H1 (cell line): ENCODE measurements at regions not wholly inside any gene's neighbourhood (a gene's known extent, or its start where the extent isn't known, plus 50 kb on each side); places are given as distances from the start of the nearest gene placed in this dataset.

Experiments used
- BACH1 ChIP-seq: IDR thresholded peaks from 2 replicates; pipeline ENCODE4 v1.6.1; 2012; ENCODE audit warnings: low read length, improper control_type of control experiment
- CHD7 ChIP-seq: fragments of 300-600 bp; sonication (generic); IDR thresholded peaks from 2 replicates; pipeline ENCODE4 v1.7.1; 2012; ENCODE audit warnings: low read length, moderate library complexity, mild to moderate bottlenecking, inconsistent platforms; ENCODE audit not compliant: insufficient replicate concordance
- E2F6 ChIP-seq: IDR thresholded peaks from 2 replicates; pipeline ENCODE4 v1.6.1; 2012; ENCODE audit warnings: inconsistent platforms
- JUND ChIP-seq: IDR thresholded peaks from 2 replicates; pipeline ENCODE4 v1.6.1; 2011; ENCODE audit warnings: mild to moderate bottlenecking, improper control_type of control experiment, low read length
- MAX ChIP-seq: IDR thresholded peaks from 2 replicates; pipeline ENCODE4 v1.6.1; 2012; ENCODE audit warnings: inconsistent platforms
- PHF8 ChIP-seq: fragments of 200-600 bp; sonication (generic); conservative IDR thresholded peaks from 2 replicates; pipeline ENCODE4 v1.7.1; 2012; ENCODE audit warnings: low read depth, mild to moderate bottlenecking, inconsistent platforms, low read length, moderate library complexity
- POLR2A ChIP-seq, 2 experiments: IDR thresholded peaks; 1 replicate in 1 of 2; 2 replicates in 1 of 2; pipeline ENCODE4 v1.6.1; 2011; ENCODE audit warnings: low read depth in 2 of 2, low read length in 2 of 2, mild to moderate bottlenecking in 2 of 2; ENCODE audit errors: control extremely low read depth in 1 of 2
- RAD21 ChIP-seq, 2 experiments: IDR thresholded peaks in 1 of 2; conservative IDR thresholded peaks in 1 of 2; 2 replicates each; pipeline ENCODE4 v1.6.1; 2011; ENCODE audit warnings: low read depth in 2 of 2, low read length in 2 of 2, improper control_type of control experiment in 1 of 2, inconsistent platforms in 1 of 2, mild to moderate bottlenecking in 1 of 2, moderate library complexity in 1 of 2
- RBBP5 ChIP-seq: IDR thresholded peaks from 2 replicates; pipeline ENCODE4 v1.7.1; 2012; ENCODE audit warnings: low read depth, mild to moderate bottlenecking, inconsistent platforms, low read length, moderate library complexity, borderline replicate concordance
- SIRT6 ChIP-seq: IDR thresholded peaks from one replicate; pipeline ENCODE4 v1.7.1; 2012; ENCODE audit warnings: low read length, inconsistent platforms
- SIX5 ChIP-seq: IDR thresholded peaks from 2 replicates; pipeline ENCODE4 v1.6.1; 2011; ENCODE audit warnings: mild to moderate bottlenecking, low read depth, low read length
- YY1 ChIP-seq: IDR thresholded peaks from 2 replicates; pipeline ENCODE4 v1.6.1; 2011; ENCODE audit warnings: low read depth, mild to moderate bottlenecking, low read length

GRCh38 chrX:79443121-79443520, 76.0 kb upstream of the ITM2A start (continued):
- TF ChIP-seq CHD7 (no peak), BACH1 (no peak), SIRT6 (no peak), JUND (no peak), MAX (no peak), E2F6 (no peak), SIX5 (no peak), POLR2A (IDR thresholded peaks at IDR 0.05; ENCODE audit: control extremely low read depth in 1 of 2, low read depth in 2 of 2, low read length in 2 of 2) (no peak), RBBP5 (no peak), RAD21 (IDR thresholded peaks at IDR 0.05 in 1 of 2, conservative IDR thresholded peaks at IDR 0.05 in 1 of 2; ENCODE audit: low read depth in 2 of 2, low read length in 2 of 2) (no peak), YY1 (no peak), PHF8 (no peak)
